ENCODE measurements at regions not wholly inside any gene's neighbourhood (a gene's known extent, or its start where the extent isn't known, plus 50 kb on each side); places are given as distances from the start of the nearest gene placed in this dataset.

DNA sequence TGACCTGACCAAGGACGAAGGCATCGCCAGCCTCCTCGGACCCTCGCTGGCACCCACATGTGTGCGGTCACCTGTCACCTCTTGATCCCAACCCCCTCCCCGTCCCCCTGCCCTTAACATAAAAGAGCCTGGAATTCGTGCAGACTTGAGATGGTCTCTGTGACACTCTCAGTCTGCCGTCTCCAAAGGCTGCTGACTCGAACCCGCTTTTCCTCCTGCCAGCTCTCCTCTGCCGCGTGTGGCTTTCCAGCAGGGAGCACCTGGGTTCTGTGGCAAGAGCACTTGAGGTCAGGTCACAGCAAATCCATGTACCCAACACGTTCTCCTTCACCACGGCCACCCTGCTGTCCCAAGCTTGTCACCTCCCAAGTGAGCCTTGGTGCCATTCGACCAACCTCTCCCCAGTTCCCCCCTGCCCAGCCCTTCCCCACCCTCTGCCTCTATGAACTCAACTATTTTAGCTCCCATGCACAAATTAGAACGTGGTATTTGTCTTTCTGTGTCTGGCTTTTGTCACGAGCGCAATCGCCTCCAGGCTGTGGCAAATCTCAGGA lies 207.6 kb downstream of the BRD1 start:
- no peak for DNase-seq

DNA sequence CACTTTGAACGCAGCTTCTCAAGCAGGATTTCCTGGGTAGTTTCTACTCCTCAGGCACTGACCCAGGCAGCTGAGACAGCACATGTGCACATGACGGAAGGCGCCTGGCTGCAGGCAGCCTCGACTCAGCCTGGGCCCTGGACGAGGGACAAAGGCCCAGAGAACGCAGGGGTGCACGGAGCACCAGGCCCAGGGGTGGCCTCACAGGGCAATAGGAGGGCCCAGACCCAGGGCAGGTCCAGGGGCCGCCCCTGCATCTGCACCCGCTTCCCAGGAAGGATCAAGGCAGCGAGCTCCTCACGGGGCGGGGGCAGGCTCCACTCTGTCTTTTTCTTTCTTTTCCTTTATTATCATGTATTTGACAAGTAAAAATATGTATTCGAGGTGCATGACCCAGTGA lies 208.4 kb downstream of the BRD1 start:
- DNase-seq = no peak

DNA sequence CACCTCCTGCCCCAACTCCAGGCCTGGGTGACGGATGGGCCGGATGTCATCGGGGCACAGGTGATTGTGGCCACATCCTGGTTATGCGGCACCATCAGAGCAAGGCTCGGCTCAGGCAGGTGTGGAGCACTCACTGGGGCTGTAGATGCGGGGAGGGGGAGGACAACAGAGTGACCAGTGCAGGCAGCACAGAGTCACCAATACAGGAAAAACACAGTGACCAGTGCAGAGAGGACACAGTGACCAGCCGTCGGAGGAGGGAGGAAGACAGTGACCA lies 209.1 kb downstream of the BRD1 start:
- no peak for DNase-seq

DNA sequence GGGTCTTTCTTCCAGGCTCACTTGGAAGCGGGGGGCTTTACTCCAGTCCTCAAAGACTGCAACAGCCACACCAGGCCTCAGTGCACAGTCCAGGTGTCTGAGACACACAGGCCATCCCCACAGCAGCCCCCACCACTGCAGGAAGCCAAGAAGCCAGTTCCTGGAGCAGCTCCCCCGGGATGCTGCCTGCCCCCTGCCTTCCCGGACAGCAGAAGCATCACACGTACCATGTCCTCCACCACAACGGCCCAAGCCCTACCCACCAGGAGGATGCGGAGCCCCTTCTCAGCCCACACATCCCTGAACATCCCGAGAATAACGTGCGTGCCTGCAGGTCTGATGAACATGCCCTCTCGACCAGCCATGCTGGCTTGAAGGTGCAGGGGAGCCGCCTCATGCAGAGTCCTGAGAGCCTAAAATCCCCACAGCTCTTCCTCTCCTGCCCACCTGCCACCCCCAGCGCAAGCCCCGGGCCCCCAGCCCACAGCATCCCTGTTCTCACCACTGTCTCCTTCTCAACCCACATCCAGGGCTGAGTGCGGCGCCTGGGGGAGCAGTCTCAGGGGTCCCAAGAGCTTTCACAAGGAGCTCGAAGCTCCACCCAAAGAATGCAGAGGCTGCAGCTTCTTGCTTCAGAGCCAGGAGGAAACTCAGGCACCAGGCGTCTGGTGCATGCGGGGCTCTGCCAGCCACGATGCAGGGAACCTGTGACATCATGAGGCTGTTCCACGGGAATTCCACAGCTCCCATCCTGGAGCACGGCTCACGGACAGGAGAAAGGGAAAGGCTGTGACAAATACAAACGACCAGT lies 209.6 kb downstream of the BRD1 start:
- DNase-seq = no peak

DNA sequence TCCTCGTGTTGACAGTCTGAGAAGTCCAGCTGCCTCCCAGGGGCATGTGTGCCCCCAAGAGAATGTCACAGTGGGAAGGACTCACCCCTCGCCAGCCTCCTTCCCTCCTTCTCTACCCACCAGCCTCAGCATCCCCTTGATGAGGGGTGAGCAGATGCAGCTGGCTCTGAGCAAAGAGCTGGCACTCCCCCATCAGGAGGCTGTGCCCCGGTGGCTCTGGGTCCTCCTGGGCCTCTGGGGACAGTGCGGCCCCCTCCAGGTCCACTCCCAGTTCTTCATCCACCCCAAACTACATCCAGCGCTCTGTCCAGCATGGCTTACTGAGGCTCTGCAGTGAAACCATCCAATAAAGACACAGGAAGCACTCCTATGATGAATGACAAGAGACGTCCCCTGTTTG lies 210.4 kb downstream of the BRD1 start:
- no peak for DNase-seq

DNA sequence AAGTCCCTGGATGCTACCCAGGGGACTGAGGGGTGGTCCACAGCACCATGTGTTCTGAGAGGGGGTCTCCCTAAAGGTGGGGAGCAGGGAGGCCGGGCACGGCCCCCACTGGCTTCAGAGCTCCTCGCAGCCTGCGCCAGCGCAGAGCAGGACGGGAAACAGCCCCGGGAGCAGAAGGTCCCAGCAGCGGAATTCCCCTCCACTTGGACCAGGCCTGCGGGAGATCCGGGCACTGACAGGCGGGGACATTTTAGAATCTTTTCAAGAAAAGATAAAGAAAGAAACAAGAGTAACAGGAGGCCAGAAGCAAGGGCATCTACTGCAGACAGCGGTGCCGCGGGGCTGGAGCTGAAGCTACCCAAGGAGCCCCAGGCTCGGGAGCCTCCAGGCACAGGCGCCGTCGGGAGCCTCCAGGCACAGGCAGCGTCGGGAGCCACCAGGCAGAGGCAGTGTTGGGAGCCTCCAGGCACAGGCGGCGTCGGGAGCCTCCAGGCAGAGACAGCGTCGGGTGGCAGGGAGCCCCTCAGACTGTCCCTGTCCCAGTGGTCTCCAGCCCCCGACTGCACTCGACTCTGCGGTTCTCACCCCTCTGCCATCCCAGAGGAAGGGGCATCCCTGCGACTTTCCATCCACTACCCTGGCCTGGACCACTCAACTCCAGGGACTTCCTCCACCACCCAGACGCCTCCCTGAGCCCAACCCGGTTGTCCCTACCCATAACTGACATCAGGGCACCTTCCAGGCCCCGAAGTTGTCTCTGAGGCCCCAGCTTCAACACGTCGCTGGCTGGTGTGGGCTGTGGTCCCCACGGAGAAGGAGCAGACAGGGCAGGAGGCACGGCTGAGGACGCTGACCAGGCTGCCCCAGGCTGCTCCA lies 211.1 kb downstream of the BRD1 start:
- no peak for DNase-seq

DNA sequence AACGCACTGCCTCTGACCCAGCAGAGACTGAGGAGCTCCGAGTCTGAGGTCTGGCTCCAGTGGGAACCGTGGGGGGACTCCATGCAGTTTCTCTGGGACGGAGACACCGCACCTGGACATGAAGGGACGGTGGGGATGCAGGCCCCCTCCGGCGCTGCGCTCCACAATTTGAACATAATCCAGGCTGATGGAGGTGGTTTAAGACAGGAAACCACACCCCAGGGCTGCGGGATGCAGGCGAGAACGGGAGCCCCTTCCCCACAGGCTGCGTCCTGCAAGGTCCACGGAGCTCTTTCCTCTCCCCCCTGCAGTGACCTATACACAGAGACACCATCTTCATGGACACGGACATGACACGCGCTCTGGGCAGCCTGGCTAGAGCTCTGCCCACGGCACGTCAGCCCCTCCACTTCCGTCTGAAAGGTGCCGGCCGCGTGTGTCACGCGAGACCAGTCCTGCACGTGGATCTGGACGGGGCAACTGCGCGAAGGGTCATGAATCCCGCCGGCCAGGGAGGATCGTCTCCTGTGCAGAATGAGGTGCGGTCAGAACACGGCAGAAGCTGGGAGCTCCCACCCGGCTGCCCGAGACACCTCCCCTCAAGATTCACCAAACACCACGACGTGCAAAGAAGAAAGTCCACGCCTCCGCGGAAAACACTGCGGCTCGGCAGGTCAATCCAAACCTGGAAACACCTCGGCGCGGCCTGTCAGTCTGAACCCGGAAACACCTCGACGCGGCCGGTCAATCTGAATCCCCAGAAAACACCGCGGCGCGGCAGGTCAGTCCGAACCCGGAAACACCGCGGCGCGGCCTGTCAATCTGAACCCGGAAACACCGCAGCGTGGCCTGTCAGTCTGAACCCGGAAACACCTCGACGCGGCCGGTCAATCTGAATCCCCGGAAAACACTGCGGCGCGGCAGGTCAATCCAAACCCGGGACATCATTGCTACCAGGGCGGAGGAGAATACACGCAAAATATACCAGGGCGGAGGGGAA lies 212.4 kb downstream of the BRD1 start:
- no peak for DNase-seq

DNA sequence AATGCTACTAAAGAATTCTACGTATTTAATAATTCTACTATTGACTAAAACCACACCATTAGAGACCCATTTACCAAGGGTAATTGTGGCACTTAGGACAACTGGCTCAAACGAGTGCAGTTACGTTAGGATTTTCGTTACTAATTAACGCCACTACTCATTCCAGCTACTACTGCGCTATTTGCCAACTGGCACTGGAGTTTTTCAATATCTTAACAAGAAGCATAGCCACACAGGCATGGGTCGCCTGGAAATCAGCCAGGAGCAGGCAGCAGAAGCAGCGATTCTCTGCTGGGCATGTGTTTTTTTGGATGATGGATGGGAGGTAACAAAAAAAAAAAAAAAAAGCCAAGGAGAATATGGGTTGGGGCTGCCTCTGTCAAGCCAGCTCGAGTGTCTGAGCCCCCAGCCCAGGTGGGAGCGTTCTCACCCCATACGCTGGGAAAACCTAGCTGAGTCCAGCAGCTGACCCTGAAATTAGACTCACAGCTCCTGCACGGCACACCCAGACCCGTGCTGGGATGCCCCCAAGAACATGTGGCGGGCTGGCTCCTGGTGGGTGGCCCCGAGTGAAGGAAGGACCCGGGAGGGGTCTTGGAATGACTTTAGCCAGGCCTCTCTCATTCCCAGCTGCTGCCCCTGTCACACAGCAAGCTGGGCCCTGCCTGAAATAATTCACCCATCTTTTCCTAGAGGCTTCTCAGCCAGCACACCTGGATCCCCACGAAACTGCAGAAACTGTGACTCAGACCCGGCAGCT lies 214.0 kb downstream of the BRD1 start:
- DNase-seq = no peak

DNA sequence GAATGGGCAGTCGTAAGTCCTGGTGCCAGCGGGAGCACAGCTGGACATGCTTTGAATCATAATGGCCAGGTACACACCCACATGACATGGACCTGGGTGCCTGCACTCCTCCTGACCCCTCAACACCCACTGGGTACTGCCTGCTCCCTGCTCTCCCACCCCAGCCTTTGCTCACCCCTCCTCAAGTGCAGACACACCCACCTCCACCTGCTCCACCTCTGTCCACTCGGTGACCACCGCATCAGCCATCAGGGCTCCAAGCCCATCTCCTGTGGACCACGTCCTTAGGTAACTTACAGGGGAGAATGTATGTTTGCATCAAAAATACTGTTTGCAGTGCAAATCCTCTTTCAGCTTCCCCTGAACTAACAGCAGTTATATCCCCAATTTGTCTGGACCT lies 214.6 kb downstream of the BRD1 start:
- no peak for DNase-seq

DNA sequence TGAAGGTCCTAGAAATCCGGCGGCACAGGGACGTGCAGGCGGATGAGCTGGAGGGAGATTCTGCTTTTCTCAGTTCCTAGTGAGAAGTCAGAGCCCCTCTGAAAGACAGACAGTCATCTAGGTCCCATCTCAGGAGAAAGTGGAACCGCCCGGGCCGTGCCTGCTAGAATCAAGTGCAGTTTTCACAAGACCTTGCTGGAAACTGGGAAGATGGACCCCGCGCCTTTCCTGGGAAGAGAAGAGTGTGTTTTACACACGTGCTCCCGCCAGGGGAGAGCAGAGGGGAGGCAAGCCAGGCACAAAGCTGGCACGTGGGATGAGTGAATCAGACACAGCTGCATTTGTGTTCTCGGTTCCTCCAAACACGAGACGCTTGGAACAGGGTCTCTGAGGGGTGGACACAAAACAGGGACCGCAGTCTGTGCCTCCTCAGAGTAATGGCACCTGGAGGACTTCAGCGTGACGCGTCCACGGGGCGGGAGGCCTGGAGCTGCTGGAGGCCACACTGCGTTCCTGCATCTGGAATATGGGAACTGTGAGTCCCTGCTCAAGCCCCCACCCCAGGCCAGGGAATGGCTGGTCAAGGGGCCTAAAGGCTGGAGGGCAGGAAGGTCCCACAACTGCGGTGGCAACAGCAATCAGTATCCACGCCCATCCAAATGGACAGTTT lies 218.3 kb downstream of the BRD1 start:
- DNase-seq = no peak

DNA sequence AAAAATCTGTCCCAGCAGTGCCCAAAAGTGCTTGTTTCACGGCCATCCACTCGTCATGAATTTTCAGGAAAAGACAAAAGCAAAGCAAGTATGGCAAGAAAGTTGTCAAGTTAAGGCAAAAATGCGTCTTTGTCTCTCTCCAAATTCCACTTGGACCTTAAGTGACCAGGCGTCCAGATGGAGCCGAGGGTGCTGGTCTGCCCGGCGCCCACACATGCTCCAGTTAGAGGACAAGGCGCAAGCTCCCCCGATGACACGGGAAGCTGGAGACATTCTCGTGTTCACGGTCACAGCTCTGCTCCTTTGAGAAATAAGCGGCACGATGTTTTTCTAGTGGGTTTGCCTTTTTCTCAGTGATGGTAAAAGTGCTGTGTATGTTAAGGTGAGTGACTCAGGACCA lies 219.0 kb downstream of the BRD1 start:
- DNase-seq = no peak

DNA sequence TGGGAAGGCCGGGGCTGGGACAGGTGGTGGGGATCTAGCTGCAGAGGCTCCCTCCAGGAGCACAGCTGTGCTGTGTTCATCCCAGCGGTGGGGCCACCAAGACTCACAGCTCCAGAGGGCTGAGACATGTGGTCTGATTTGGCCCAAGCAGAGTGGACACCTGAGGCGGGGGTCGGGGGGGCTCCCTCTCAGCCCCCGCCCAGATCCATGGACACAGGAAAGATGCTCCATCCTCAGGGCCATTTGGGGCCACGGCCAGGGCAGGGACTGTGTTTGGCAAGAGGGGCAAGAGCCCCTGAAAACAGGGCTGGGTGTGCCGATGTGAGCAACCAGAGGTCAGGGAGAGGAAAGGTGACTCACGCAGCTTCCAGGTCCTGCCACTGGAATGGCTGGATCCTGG lies 219.4 kb downstream of the BRD1 start:
- no peak for DNase-seq

DNA sequence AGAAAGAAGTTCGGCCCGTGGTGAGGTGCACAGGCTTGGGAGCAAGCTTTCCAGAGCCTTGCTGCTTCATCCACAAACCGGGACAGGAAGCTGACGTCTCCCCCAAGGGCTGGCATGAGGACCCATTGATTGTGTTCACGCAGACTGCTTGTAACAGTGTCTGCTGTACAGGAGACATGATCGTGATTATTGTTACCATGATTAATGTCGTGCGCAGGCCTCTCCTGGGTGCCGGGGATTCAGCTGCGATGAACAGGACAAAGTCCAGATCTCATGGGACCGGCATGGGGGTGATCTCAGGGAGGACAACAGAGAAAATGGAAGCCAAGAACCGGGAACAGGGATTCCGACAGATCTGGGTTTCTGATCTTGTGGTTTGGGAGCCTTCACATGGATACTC lies 219.9 kb downstream of the BRD1 start:
- no peak for DNase-seq

DNA sequence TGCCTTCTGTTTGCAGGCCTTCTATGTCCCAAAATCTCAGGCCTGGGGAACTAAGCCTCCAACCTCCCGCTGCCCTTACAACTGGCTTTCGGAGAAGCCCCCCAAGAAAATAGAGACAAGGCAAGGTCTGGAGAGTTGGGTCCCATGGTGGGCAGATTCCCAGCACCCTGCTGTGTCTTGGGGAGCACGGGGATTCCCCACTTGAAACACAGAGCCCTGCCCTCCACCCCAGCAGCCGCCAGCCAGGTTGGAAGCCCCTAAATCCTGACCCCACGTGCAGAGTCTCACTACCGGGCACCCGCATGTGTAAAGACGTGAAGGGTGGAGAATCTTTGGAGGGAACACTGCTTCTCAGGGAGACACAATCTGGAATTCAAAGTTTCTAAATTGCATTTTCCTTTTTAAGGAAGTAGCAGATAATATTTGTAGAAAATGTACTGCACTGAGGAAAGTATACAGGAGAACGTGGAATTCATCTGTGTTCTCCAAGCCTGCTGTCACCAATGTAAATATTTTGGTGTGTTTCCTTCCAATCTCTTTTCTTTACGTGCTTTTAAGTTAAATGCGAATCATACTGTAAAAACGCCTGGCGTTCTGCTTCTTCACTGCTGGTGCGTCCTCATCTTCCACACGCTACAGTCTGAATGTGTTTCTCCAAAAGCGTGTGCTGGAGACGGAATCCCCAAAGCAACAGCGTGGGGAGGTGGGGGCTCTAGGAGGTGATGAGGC lies 220.9 kb downstream of the BRD1 start:
- no peak for DNase-seq

DNA sequence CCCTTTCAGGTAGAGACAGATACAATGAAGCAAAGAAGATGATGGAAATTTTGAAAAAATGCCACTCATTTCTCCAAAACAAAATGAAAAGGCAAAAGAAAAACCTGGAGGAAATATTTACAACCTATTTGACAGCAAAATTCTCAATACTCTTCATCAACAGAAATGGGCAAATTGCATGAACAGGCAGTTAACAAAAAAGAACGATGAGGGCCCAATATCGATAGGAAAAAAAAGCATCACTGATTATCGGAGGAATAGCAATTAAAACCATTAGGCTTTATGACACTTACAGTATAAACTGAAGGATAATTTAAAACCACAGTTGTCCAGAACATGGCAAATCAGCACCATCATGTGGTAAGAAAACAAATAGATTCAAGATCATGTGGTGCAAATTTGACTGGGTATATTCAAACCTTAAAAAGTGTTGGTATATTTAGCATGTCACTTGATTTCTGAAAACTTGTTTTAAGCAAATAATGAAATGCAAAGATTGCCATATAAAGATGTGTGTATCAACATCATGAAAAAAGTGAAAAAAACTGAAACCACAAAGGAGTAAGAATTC lies 222.9 kb downstream of the BRD1 start:
- DNase-seq = no peak

DNA sequence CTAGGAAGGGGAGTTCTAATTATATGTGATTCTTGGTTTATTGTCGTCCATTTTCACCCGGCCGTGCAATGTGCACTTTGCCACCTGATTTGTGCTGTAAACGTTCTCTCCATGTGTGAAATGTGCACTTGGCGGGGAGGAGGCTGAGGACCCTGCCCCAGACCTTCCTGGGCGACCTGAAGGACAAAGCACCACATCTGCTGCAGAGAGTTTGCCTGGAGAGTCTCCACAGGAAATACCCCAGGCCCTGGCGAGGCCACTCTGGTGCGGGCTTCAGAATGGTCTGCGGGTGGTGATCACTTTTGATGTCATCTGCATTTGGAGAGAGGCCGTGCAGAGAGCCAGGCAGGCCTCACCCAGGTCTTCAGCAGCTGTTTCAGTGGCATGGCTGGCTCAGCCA lies 224.7 kb downstream of the BRD1 start:
- no peak for DNase-seq

DNA sequence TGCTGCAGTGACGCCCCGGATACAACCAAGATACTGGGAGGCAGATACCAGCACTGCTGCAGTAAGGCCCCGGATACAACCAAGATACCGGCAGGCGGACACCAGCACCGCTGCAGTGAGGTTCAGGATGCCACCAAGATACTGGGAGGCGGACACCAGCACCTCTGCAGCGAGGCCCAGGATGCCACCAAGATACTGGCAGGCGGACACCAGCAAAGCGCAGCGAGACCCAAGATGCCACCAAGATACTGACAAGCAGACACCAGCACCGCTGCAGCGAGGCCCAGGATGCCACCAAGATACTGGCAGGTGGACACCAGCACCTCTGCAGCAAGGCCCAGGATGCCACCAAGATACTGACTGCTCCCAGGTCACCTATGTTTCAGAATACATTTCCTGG lies 225.2 kb downstream of the BRD1 start:
- no peak for DNase-seq

DNA sequence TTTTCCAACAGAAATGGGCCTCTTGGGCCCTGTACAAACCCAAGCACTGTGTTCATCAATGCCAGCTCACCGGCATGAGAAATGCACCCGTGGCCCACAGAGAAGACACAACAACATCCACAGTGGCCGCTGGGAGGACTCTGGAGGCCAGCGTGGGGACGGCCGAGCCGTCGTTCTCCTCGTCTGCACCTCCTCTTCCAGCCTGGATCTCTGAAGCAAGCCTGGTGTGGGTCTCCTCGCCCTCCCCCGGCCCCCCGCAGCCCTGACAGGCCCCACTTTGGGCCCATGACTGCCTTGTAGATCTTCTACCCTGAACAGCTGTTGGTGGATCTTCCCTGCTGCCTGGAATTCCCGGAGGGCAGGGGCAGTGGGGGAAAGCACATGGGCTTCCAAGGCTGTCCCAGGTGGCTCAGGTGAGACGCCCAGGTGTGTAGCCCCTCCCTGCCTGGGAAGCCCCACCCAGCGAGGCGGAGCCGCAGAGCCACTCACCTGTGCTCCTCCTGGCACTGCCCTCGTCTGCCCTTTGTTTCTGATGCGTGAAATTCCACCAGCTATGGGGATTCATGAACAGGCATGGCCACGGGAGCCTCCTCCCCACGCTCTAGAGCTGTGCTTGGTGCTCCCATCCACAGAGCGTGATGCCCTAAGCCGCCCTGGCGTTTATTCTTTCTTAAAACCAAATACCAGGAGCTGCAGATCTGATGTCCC lies 225.9 kb downstream of the BRD1 start:
- no peak for DNase-seq

DNA sequence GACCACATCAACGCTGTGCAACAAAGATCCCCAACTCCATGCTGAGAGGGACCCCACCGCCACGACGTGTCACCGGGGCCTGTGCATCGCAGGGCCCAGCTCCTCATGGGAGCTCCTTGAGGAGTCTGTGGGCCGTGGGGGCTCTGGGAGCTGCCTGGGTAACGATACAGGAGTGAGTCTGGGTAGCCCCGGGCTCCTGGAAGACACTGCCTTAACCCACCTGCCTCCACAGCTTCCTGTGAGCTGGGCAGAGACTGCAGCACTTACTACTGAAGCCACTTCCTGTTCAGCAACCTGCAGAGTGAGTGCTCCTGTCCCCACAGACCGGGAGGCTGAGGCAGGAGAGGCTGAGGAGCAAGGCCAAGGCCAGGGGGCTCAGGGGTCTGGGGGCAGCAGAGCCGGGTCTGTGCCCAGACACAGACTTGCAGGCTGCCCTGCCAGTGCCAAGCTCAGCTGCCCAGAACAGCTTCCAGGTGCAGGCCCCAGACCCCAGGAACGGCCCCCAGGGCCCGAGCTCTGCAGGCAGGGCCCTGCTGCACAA lies 226.7 kb downstream of the BRD1 start:
- no peak for DNase-seq

DNA sequence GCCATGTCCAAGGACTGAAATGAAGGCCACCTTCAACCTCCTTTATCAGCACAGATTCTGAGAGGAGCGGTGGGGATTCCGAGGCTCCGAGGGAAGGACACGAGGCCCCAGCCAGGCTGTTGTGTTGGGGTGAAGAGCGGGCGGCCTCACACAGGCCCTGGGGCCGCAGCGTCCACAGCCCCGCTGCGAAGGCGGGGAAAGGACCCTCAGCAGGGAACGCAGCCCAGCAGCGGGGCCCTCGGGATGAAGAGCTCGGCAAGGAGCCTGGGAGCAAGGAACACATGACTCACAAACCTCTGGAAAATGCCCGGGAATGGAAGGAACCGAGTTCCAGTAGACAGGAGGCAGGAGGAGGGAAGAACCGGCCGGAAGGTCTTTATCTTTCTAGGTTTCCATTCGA lies 227.2 kb downstream of the BRD1 start:
- DNase-seq = no peak
